ENCODE measurements at regions not wholly inside any gene's neighbourhood (a gene's known extent, or its start where the extent isn't known, plus 50 kb on each side); places are given as distances from the start of the nearest gene placed in this dataset.

DNA sequence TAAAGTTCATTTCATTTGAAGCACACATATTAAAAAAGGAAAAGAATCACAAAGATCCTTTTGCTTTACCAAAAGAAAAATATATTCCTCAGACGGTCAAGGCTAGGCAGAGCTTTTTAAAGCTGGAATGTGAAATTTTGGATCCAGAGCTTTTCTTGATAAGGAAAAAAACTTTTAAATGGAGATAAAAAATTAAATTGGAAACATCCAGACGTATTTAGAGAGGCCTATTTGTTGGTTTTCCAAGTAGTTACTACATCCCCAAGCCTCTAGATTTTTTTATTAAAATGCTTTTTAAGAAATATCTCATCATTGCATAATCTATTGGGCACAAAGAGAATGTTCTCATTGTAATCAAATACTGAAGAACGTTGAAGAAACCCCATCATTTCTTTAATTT is 385.7 kb upstream of the CITED2 start:
- intact Hi-C loops (cut with DNase I): loop anchor here (5.0 to 10.0 kb wide), 2 partner anchors 163 to 215 kb away; no protein-coding TSS in a partner anchor
- WGBS: 79% methylated on average over 3 of the region's 3 CpGs

DNA sequence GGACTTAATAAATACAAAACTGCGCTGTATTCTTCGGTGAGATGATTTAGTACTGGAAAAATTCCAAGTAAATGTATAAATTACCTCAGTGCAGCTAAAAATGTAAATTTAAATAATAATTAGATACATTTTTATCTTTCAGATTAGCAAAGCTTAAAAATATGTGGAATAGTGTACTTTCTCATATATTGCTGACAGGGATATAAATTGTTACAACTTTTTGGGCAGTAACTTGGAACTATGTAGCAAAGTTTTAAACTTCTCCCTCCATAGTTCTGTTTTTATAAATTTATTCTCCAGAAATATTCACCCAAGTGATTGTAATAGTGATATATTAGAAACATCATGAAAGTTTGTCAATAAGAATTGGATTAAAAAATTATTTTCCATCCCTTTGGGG is 384.6 kb upstream of the CITED2 start:
- WGBS: 98% methylated on average over 2 of the region's 2 CpGs
- H3K36me3 ChIP-seq: no peaks in the 10 kb centered on the region
- H3K4me3 ChIP-seq: no peak overlapping the region
- H3K9me3 ChIP-seq: no peaks in the 10 kb centered on the region
- H3K4me1 ChIP-seq (replicated peaks): no peaks in the 10 kb centered on the region
- no peak for DNase-seq (ENCODE audit: low spot score)
- TF ChIP-seq, protein P1, sequence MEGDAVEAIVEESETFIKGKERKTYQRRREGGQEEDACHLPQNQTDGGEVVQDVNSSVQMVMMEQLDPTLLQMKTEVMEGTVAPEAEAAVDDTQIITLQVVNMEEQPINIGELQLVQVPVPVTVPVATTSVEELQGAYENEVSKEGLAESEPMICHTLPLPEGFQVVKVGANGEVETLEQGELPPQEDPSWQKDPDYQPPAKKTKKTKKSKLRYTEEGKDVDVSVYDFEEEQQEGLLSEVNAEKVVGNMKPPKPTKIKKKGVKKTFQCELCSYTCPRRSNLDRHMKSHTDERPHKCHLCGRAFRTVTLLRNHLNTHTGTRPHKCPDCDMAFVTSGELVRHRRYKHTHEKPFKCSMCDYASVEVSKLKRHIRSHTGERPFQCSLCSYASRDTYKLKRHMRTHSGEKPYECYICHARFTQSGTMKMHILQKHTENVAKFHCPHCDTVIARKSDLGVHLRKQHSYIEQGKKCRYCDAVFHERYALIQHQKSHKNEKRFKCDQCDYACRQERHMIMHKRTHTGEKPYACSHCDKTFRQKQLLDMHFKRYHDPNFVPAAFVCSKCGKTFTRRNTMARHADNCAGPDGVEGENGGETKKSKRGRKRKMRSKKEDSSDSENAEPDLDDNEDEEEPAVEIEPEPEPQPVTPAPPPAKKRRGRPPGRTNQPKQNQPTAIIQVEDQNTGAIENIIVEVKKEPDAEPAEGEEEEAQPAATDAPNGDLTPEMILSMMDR (IDR thresholded peaks at IDR 0.05): no peak
- TF ChIP-seq POLR2AphosphoS5 (IDR thresholded peaks at IDR 0.05) (no peak), POLR2A (IDR thresholded peaks at IDR 0.05) (no peak)
- intact Hi-C loops (cut with DNase I): no loop called here
- no peak overlapping the region for H3K27ac ChIP-seq
- no peaks in the 10 kb centered on the region for H3K27me3 ChIP-seq (replicated peaks; ENCODE audit: insufficient read depth)

More for the DNA sequence above, 385.7 kb upstream of the CITED2 start:
- no peaks in the 10 kb centered on the region for H3K27me3 ChIP-seq (replicated peaks; ENCODE audit: insufficient read depth)
- H3K4me3 ChIP-seq: no peak overlapping the region
- no peak for DNase-seq (ENCODE audit: low spot score)
- TF ChIP-seq POLR2AphosphoS5 (IDR thresholded peaks at IDR 0.05) (no peak), POLR2A (IDR thresholded peaks at IDR 0.05) (no peak)
- TF ChIP-seq, protein P1 (IDR thresholded peaks at IDR 0.05): no peak
- H3K36me3 ChIP-seq: no peaks in the 10 kb centered on the region
- H3K9me3 ChIP-seq: no peaks in the 10 kb centered on the region
- H3K27ac ChIP-seq: no peak overlapping the region
- H3K4me1 ChIP-seq (replicated peaks): no peaks in the 10 kb centered on the region

DNA sequence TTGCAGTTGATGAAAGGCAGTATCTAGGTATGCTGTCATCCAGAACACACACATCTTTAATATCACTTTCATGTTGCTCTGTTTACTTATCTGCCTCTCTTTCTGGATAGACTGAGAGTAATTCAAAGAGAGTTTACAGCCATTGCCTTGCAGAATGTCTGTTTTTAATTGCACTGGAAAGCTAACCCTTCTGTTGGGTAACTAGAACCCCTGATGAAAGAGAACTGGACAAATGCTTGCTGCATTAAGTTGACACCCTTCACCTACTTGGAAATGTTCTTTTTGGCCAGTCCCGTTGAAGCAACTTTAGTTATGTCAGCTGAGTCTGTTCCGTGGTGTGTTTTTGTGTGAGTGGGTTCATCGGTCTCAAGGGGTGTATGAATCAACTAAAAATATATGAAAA is 383.8 kb upstream of the CITED2 start:
- Histone ChIP-seq H3K27ac (no peak overlapping the region), H3K4me3 (no peak overlapping the region), H3K9me3 (no peaks in the 10 kb centered on the region), H3K4me1 (replicated peaks) (no peaks in the 10 kb centered on the region), H3K27me3 (replicated peaks; ENCODE audit: insufficient read depth) (no peaks in the 10 kb centered on the region), H3K36me3 (no peaks in the 10 kb centered on the region)
- DNase-seq (ENCODE audit: low spot score): no peak
- TF ChIP-seq POLR2A (IDR thresholded peaks at IDR 0.05): no peak
- no peak for TF ChIP-seq POLR2AphosphoS5 (IDR thresholded peaks at IDR 0.05)
- TF ChIP-seq, protein P1 (IDR thresholded peaks at IDR 0.05): no peak
- WGBS: 53% methylated on average over 3 of the region's 3 CpGs
- intact Hi-C loops (cut with DNase I): no loop called here

DNA sequence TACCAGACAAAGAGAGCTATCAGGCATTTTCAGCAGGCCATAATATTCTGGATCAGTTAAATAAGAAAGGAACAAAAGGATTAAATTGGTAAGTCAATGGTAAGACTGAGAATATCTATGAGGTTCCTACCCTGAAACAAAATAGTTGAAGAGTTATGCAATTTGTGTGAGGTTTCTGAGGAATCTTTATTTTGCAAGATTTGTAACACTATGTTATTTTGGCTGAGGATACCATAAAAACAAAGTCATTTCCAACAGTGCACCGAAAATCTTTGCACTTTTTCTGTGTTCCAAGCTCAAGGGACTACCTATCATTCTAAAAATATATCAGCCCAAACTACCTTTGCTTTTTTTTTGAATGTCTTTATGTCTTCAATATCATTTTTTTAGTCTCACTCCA is 383.3 kb upstream of the CITED2 start:
- Histone ChIP-seq H3K27me3 (replicated peaks; ENCODE audit: insufficient read depth) (no peaks in the 10 kb centered on the region), H3K27ac (no peak overlapping the region), H3K4me3 (no peak overlapping the region), H3K9me3 (no peaks in the 10 kb centered on the region), H3K4me1 (replicated peaks) (no peaks in the 10 kb centered on the region), H3K36me3 (no peaks in the 10 kb centered on the region)
- WGBS: 71% methylated on average over 1 of the region's 1 CpG
- TF ChIP-seq, protein P1 (IDR thresholded peaks at IDR 0.05): no peak
- TF ChIP-seq POLR2A (IDR thresholded peaks at IDR 0.05) (no peak), POLR2AphosphoS5 (IDR thresholded peaks at IDR 0.05) (no peak)
- no peak for DNase-seq (ENCODE audit: low spot score)
- intact Hi-C loops (cut with DNase I): no loop called here

DNA sequence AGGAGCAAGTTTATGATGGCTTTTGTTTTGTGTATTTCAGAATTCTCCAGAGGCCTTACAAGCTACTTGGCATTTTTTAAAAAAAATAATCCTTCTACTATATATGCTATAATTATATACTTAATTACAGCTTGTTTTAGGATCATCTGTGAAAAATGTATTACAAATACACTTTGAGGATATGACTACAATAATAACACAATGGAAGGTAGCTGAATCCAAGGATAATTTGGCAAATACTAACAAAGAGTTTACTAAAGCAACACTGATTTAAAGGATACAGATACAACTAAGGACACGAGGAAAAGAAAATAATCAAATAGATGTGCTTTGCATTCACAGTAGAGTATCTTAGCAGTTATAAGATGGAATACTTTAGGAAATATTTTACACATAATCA is 381.9 kb upstream of the CITED2 start:
- TF ChIP-seq POLR2A (IDR thresholded peaks at IDR 0.05): no peak
- TF ChIP-seq POLR2AphosphoS5 (IDR thresholded peaks at IDR 0.05): no peak
- TF ChIP-seq, protein P1 (IDR thresholded peaks at IDR 0.05): no peak
- no peak overlapping the region for H3K27ac ChIP-seq

More for the DNA sequence above, 381.9 kb upstream of the CITED2 start:
- DNase-seq (ENCODE audit: low spot score): no peak
- H3K4me1 ChIP-seq (replicated peaks): no peaks in the 10 kb centered on the region
- H3K36me3 ChIP-seq: no peaks in the 10 kb centered on the region
- intact Hi-C loops (cut with DNase I): no loop called here
- H3K9me3 ChIP-seq: no peaks in the 10 kb centered on the region
- no peaks in the 10 kb centered on the region for H3K27me3 ChIP-seq (replicated peaks; ENCODE audit: insufficient read depth)
- 79% methylated on average over 1 of the region's 1 CpG for WGBS
- H3K4me3 ChIP-seq: no peak overlapping the region
